K562 (cell line): ENCODE measurements at regions not wholly inside any gene's neighbourhood (a gene's known extent, or its start where the extent isn't known, plus 50 kb on each side); places are given as distances from the start of the nearest gene placed in this dataset.

Source experiments
- ATAC-seq: fragments of 200-7000 bp; cut with Tn5 transposase; 3 replicates; pipeline ENCODE4 v1.9.1; 2020; ENCODE audit warnings: moderate library complexity
- BruUV-seq: library from RNA; stranded (reverse); fragments of 400-500 nt; replicated peaks from 2 replicates; lab custom pipeline; 2021; lab: Mats Ljungman, UMichigan
- CTCF ChIA-PET: fragments of 300-600 bp; formaldehyde crosslinking; extraction: SDS; loops from one replicate; lab custom pipeline; 2021; ENCODE audit warnings: low intra/inter-chr PET ratio; lab: Yijun Ruan, JAX
- POLR2A ChIA-PET: fragments of 300-600, 350-650 bp; sonication (Branson Sonifier 250); formaldehyde crosslinking; extraction: SDS; loops from one replicate; lab custom pipeline; 2021; ENCODE audit warnings: antibody characterized with exemption, inconsistent platforms; lab: Yijun Ruan, JAX
- DNase-seq, 4 experiments: peaks; one replicate each; pipeline versions ENCODE4 v3.0.0 to v3.0.0-alpha.2; 2011 to 2018; ENCODE audit warnings: low spot score in 3 of 4, mixed read lengths in 3 of 4; ENCODE audit errors: extremely low read depth in 1 of 4
- FAIRE-seq: peaks from 2 replicates; lab custom pipeline; 2011; peaks lifted over from hg19 to GRCh38; lab: Jason Lieb, UNC
- H2AFZ ChIP-seq: 2 replicates; pipeline ENCODE4 v1.6.0; 2011; ENCODE audit warnings: low read depth, low read length, control low read depth, inconsistent platforms
- H3K27ac ChIP-seq: fragments of 200-600 bp; 3 replicates; pipeline ENCODE4 v1.8.0; 2011; ENCODE audit warnings: low read depth, mild to moderate bottlenecking, control low read depth, inconsistent platforms, low read length, moderate library complexity, mixed read lengths; ENCODE audit errors: extremely low read depth
- H3K27me3 ChIP-seq, 2 experiments: fragments of 300-600 bp in 1 of 2; 2 replicates in 1 of 2; 3 replicates in 1 of 2; pipeline versions ENCODE4 v1.6.0 to v1.8.0; 2011; ENCODE audit warnings: inconsistent platforms in 2 of 2, low read length in 2 of 2, mild to moderate bottlenecking in 1 of 2, mixed read lengths in 1 of 2, moderate library complexity in 1 of 2; ENCODE audit not compliant: control insufficient read depth in 2 of 2, insufficient read depth in 2 of 2
- H3K36me3 ChIP-seq: fragments of 300-600 bp; 3 replicates; pipeline ENCODE4 v1.8.0; 2011; ENCODE audit warnings: mild to moderate bottlenecking, low read length, inconsistent platforms; ENCODE audit not compliant: control insufficient read depth, insufficient read depth
- H3K4me1 ChIP-seq, 2 experiments: fragments of 200-600 bp in 1 of 2; replicated peaks in 1 of 2; 2 replicates in 1 of 2; 3 replicates in 1 of 2; pipeline versions ENCODE4 v1.5.1 to v1.8.0; 2011; ENCODE audit warnings: inconsistent platforms in 2 of 2, low read length in 2 of 2, mild to moderate bottlenecking in 1 of 2, mixed read lengths in 1 of 2, moderate library complexity in 1 of 2; ENCODE audit not compliant: control insufficient read depth in 2 of 2, insufficient read depth in 2 of 2
- H3K4me2 ChIP-seq: 2 replicates; pipeline ENCODE4 v1.6.1; 2011; ENCODE audit warnings: low read length, control low read depth, inconsistent platforms, mixed read lengths; ENCODE audit not compliant: insufficient read depth
- H3K4me3 ChIP-seq: fragments of 200-600 bp; sonication (generic), shearing (Covaris generic); 2 replicates; pipeline ENCODE4 v1.5.1; 2016; ENCODE audit warnings: control low read depth, inconsistent platforms
- H3K79me2 ChIP-seq: fragments of 200-600 bp; 3 replicates; pipeline ENCODE4 v1.8.0; 2011; ENCODE audit warnings: low read length, inconsistent platforms; ENCODE audit not compliant: control insufficient read depth, insufficient read depth
- H3K9ac ChIP-seq, 2 experiments: 2 replicates each; pipeline versions ENCODE4 v1.6.0 to v1.6.1; 2011; ENCODE audit warnings: low read depth in 2 of 2, low read length in 2 of 2, control low read depth in 1 of 2, inconsistent platforms in 1 of 2, mild to moderate bottlenecking in 1 of 2, mixed read lengths in 1 of 2; ENCODE audit not compliant: insufficient read depth in 1 of 2
- H3K9me1 ChIP-seq: one replicate; pipeline ENCODE4 v1.6.0; 2011; ENCODE audit warnings: inconsistent platforms, mild to moderate bottlenecking, low read length, moderate library complexity; ENCODE audit not compliant: control insufficient read depth, insufficient read depth
- H3K9me3 ChIP-seq: replicated peaks from 2 replicates; pipeline ENCODE4 v1.5.1; 2011; ENCODE audit warnings: low read depth, low read length, inconsistent platforms; ENCODE audit not compliant: control insufficient read depth, insufficient read depth
- H4K20me1 ChIP-seq: replicated peaks from 2 replicates; pipeline ENCODE4 v1.6.1; 2011; ENCODE audit warnings: low read length, inconsistent platforms, mixed read lengths; ENCODE audit not compliant: control insufficient read depth, insufficient read depth
- BCLAF1 ChIP-seq, 2 experiments: fragments of 450-650 bp in 1 of 2; IDR thresholded peaks; 2 replicates each; pipeline ENCODE4 v1.6.1; 2011 to 2017; ENCODE audit warnings: low read depth in 2 of 2, antibody characterized with exemption in 1 of 2, borderline replicate concordance in 1 of 2, low read length in 1 of 2, mild to moderate bottlenecking in 1 of 2, mixed read lengths in 1 of 2; ENCODE audit not compliant: control insufficient read depth in 1 of 2
- CLOCK ChIP-seq: fragments of 250-450 bp; sonication (Bioruptor Pico); IDR thresholded peaks from 2 replicates; pipeline ENCODE4 v1.4.0; 2020; ENCODE audit warnings: mild to moderate bottlenecking, moderate library complexity, borderline replicate concordance
- FOSL1 ChIP-seq: fragments of 200-800 bp; sonication (Bioruptor generic); conservative IDR thresholded peaks from 2 replicates; pipeline ENCODE4 v1.6.1; 2016; ENCODE audit warnings: missing genetic modification characterization, missing compliant biosample characterization
- GABPA ChIP-seq: fragments of 200-800 bp; sonication (Bioruptor generic); conservative IDR thresholded peaks from 2 replicates; pipeline ENCODE4 v1.6.1; 2016; ENCODE audit warnings: low read depth, missing genetic modification characterization, missing compliant biosample characterization
- MCM2 ChIP-seq: fragments of 450-650 bp; IDR thresholded peaks from 2 replicates; pipeline ENCODE4 v1.6.1; 2017; ENCODE audit warnings: low read depth, mild to moderate bottlenecking
- MYNN ChIP-seq, 2 experiments: sonication (generic); formaldehyde crosslinking in 1 of 2; IDR thresholded peaks; 2 replicates each; pipeline versions ENCODE4 v1.5.0 to v1.6.1; 2016 to 2020; ENCODE audit warnings: antibody characterized with exemption in 1 of 2, missing genetic modification reagents in 1 of 2
- SMARCA4 ChIP-seq: fragments of 450-650 bp; IDR thresholded peaks from 2 replicates; pipeline ENCODE4 v1.6.1; 2016
- SPI1 ChIP-seq: IDR thresholded peaks from 2 replicates; pipeline ENCODE4 v1.6.1; 2011; ENCODE audit warnings: low read depth, low read length, control low read depth, borderline replicate concordance
- STAT6 ChIP-seq: sonication (generic); formaldehyde crosslinking; IDR thresholded peaks from 2 replicates; pipeline ENCODE4 v1.8.1; 2023; ENCODE audit warnings: mild to moderate bottlenecking, missing genetic modification reagents
- ZBTB34 ChIP-seq: fragments of 250-450 bp; sonication (Bioruptor Pico); IDR thresholded peaks from 2 replicates; pipeline ENCODE4 v1.8.0; 2021; ENCODE audit warnings: mild to moderate bottlenecking, moderate library complexity
- ZNF140 ChIP-seq: fragments of 250-450 bp; sonication (Bioruptor Pico); IDR thresholded peaks from 2 replicates; pipeline ENCODE4 v1.8.0; 2021; ENCODE audit warnings: moderate library complexity, mild to moderate bottlenecking, inconsistent platforms
- ZNF143 ChIP-seq: sonication (generic); formaldehyde crosslinking; IDR thresholded peaks from 2 replicates; pipeline ENCODE4 v1.9.0; 2022; ENCODE audit warnings: mild to moderate bottlenecking, missing genetic modification reagents
- ZNF717 ChIP-seq: fragments of 250-450 bp; sonication (Bioruptor Pico); IDR thresholded peaks from 2 replicates; pipeline ENCODE4 v1.5.0; 2021
- WGBS: fragments of 100-300 bp; shearing (Covaris generic); methylation state at CpG from one replicate; pipeline ENCODE4 v1.1.6; 2016; ENCODE audit warnings: low coverage, mixed read lengths; ENCODE audit not compliant: insufficient coverage; ENCODE audit errors: missing lambda C conversion rate; 5-methylcytosine and 5-hydroxymethylcytosine counted together
- in situ Hi-C: fragments of 300-500 bp; cut with MboI; formaldehyde crosslinking; loops from 4 replicates; pipeline ENCODE4 v1.15.0; 2018; ENCODE audit warnings: inconsistent platforms, mixed read lengths
- intact Hi-C: fragments of 100-400 bp; cut with micrococcal nuclease; formaldehyde crosslinking; loops from 2 replicates; pipeline ENCODE4 v1.14.2; 2022

- Histone ChIP-seq H4K20me1 (no peaks in the 10 kb centered on the region), H3K36me3 (no peaks in the 10 kb centered on the region), H3K27me3 (peaks cover 0 to 4% of the 10 kb centered on the region in 2 experiments; a peak in 1 of 5 replicates), H3K79me2 (no peaks in the 10 kb centered on the region), H3K9me1 (no peaks in the 10 kb centered on the region), H3K9me3 (no peaks in the 10 kb centered on the region), H3K4me2 (no peak overlapping the region), H3K4me1 (no peaks in the 10 kb centered on the region), H3K27ac (no peak overlapping the region), H2AFZ (no peak overlapping the region), H3K4me3 (no peak overlapping the region), H3K9ac (no peak overlapping the region)
- DNase-seq (no peak), ATAC-seq (no peak), FAIRE-seq (no peak)
- no TSS peak for BruUV-seq
- POLR2A ChIA-PET: no interaction called here
- CTCF ChIA-PET: no interaction called here
- WGBS: 2% methylated on average over 4 of the region's 4 CpGs
- in situ Hi-C loops: no loop called here
- intact Hi-C loops: no loop called here
- TF ChIP-seq SPI1 (no peak), CLOCK (CRISPR knock-in tag) (no peak), SMARCA4 (no peak), STAT6 (no peak), BCLAF1 (IDR thresholded peaks at IDR 0.05; ENCODE audit: borderline replicate concordance in 1 of 2, control insufficient read depth in 1 of 2, low read depth in 2 of 2, low read length in 1 of 2) (no peak), FOSL1 (tag) (no peak), MYNN (IDR thresholded peaks at IDR 0.05) (no peak), MYNN (CRISPR knock-in tag; IDR thresholded peaks at IDR 0.05) (no peak), ZNF140 (CRISPR knock-in tag) (no peak), ZNF143 (CRISPR knock-in tag) (no peak), ZNF717 (CRISPR knock-in tag) (no peak), GABPA (no peak), MCM2 (no peak), ZBTB34 (no peak)
Observed at GRCh38 chr2:66228128-66228547, 206.8 kb upstream of the MEIS1 start.
